Natural killer cell (primary cell): ENCODE measurements at regions not wholly inside any gene's neighbourhood (a gene's known extent, or its start where the extent isn't known, plus 50 kb on each side); places are given as distances from the start of the nearest gene placed in this dataset.

Experiments used
- ATAC-seq, 3 donors: fragments of 150-1000 bp in 2 of 3; fragments of 200-7000 bp in 1 of 3; cut with Tn5 transposase; 1 replicate in 1 of 3; 2 replicates in 2 of 3; pipeline ENCODE4 v1.10.0; 2021; ENCODE audit warnings: mild to moderate bottlenecking in 2 of 3, moderate library complexity in 2 of 3
- DNase-seq, 2 donors: peaks; one replicate each; pipeline versions ENCODE4 v3.0.0 to v3.0.0-alpha.2; 2013 to 2021; ENCODE audit warnings: mixed read lengths in 1 of 2
- H3K27ac ChIP-seq: one replicate; pipeline ENCODE4 v1.5.1; 2013; ENCODE audit warnings: mild to moderate bottlenecking, low read length
- H3K27me3 ChIP-seq: one replicate; pipeline ENCODE4 v1.6.1; 2013; ENCODE audit warnings: low read length; ENCODE audit not compliant: control insufficient read depth, insufficient read depth
- H3K36me3 ChIP-seq: one replicate; pipeline ENCODE4 v1.6.1; 2013; ENCODE audit warnings: low read length; ENCODE audit not compliant: control insufficient read depth, insufficient read depth
- H3K4me1 ChIP-seq: one replicate; pipeline ENCODE4 v1.6.1; 2013; ENCODE audit warnings: low read length; ENCODE audit not compliant: control insufficient read depth, insufficient read depth
- H3K4me3 ChIP-seq: one replicate; pipeline ENCODE4 v1.5.1; 2013; ENCODE audit warnings: low read length
- H3K9me3 ChIP-seq: one replicate; pipeline ENCODE4 v1.6.1; 2013; ENCODE audit warnings: low read length; ENCODE audit not compliant: control insufficient read depth, insufficient read depth
- H3K27ac Mint-ChIP-seq, 2 donors: one replicate each; pipeline ENCODE4 v1.8.0; 2022; ENCODE audit warnings: mild to moderate bottlenecking in 2 of 2, mixed read lengths in 2 of 2, moderate library complexity in 1 of 2
- H3K27me3 Mint-ChIP-seq, 2 donors: one replicate each; pipeline ENCODE4 v1.8.0; 2022; ENCODE audit warnings: low read depth in 2 of 2, mixed read lengths in 2 of 2
- H3K36me3 Mint-ChIP-seq: one replicate; pipeline ENCODE4 v1.8.0; 2022; ENCODE audit warnings: mixed read lengths
- H3K4me1 Mint-ChIP-seq, 2 donors: one replicate each; pipeline ENCODE4 v1.8.0; 2022; ENCODE audit warnings: mixed read lengths in 2 of 2
- H3K4me3 Mint-ChIP-seq: one replicate; pipeline ENCODE4 v1.8.0; 2022; ENCODE audit warnings: mild to moderate bottlenecking, moderate library complexity, mixed read lengths
- H3K9me3 Mint-ChIP-seq, 2 donors: one replicate each; pipeline ENCODE4 v1.8.0; 2022; ENCODE audit warnings: mixed read lengths in 2 of 2
- CTCF ChIP-seq: fragments of 200-600 bp; IDR thresholded peaks from one replicate; pipeline ENCODE4 v1.8.0; 2022; ENCODE audit warnings: antibody characterized with exemption
- WGBS: methylation state at CpG from one replicate; pipeline ENCODE4 v1.1.7; 2013; ENCODE audit warnings: missing lambda C conversion rate; ENCODE audit not compliant: insufficient coverage; 5-methylcytosine and 5-hydroxymethylcytosine counted together
- intact Hi-C: fragments of 100-400 bp; cut with micrococcal nuclease; formaldehyde crosslinking; loops from one replicate; pipeline ENCODE4 v1.14.2; 2022

DNA sequence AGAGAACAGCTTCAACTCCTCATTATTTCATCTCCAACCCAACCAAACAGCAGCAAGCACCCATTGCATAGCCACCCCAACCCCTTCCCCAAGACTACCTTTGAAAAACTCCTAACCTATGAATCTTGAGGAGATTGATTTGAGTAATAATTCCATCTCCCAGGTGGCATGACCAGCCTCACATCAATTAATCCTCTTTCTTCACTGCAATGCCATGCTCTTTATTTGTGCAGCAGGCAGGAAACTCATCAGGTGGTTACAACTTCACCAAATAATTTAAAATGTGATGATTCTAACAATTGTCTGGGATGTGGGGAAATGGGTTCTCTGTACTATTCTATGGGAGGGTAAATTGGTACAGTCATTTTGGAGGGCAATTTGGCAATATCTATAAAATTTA is 68.1 kb upstream of the POMGNT2 start:
- Mint-ChIP-seq H3K27ac (no peak overlapping the region), H3K36me3 (peaks cover 20% of the 10 kb centered on the region), H3K9me3 (peaks cover 6 to 8% of the 10 kb centered on the region in 2 donors), H3K4me1 (peaks cover 17 to 26% of the 10 kb centered on the region in 2 donors), H3K4me3 (no peak overlapping the region), H3K27me3 (no peaks in the 10 kb centered on the region)
- no peaks in the 10 kb centered on the region for H3K36me3 ChIP-seq
- intact Hi-C loops = no loop called here
- peaks cover 7% of the 10 kb centered on the region for H3K4me1 ChIP-seq
- H3K4me3 ChIP-seq = no peak overlapping the region
- H3K27ac ChIP-seq = no peak overlapping the region
- ATAC-seq (no peak), DNase-seq (no peak)
- peaks cover 10% of the 10 kb centered on the region for H3K9me3 ChIP-seq
- H3K27me3 ChIP-seq = no peaks in the 10 kb centered on the region
- TF ChIP-seq CTCF = no peak

DNA sequence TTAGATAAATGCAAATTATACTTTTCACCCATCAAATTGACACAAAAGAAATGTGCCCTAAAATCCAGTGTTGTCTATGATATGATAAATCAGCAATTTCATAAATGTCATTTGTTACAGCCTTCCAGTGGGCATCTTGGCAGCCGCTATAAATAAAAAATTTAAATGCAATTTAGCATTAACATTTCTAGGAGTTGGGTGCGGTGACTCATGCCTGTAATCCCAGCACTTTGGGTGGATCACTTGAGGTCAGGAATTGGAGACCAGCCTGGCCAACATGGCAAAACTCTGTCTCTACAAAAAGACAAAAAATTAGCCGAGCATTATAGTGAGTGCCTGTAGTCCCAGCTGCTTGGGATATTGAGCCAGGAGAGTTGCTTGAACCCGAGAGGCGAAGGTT is 65.9 kb upstream of the POMGNT2 start:
- DNase-seq = no peak
- Histone ChIP-seq H3K27ac (no peak overlapping the region), H3K36me3 (no peaks in the 10 kb centered on the region), H3K4me3 (no peak overlapping the region), H3K27me3 (no peaks in the 10 kb centered on the region), H3K9me3 (peaks cover 10% of the 10 kb centered on the region), H3K4me1 (no peaks in the 10 kb centered on the region)
- Mint-ChIP-seq H3K27me3 (no peaks in the 10 kb centered on the region), H3K4me1 (peaks cover 6 to 11% of the 10 kb centered on the region in 2 donors), H3K36me3 (peaks cover 23% of the 10 kb centered on the region), H3K27ac (no peak overlapping the region), H3K4me3 (no peak overlapping the region), H3K9me3 (peaks cover 6 to 8% of the 10 kb centered on the region in 2 donors)
- no peak for ATAC-seq
- WGBS = 94% methylated on average over 5 of the region's 5 CpGs
- no peak for TF ChIP-seq CTCF
- intact Hi-C loops = no loop called here

DNA sequence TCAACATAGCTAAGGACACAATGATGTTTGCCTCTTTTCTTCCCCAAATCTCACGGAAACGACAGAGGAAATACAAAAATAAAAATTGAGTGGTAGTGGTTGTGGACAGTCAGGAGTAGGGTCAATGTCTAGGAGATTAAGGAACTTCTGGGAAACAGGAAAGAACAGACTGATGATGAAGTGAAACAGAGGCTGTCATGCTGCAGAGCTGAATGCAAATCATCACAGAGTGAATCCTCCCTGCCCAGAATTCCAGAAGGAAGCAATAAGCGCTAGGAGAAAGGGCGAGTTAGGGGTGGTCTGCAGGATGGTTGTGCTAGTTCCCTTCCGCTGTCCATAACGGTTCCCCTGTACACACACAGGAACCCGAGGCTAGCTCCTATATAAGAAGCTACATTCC is 64.7 kb upstream of the POMGNT2 start:
- H3K27ac Mint-ChIP-seq = no peak overlapping the region

More for the DNA sequence above, 64.7 kb upstream of the POMGNT2 start:
- Histone ChIP-seq H3K9me3 (peaks cover 10% of the 10 kb centered on the region), H3K27ac (no peak overlapping the region), H3K27me3 (no peaks in the 10 kb centered on the region), H3K4me1 (no peaks in the 10 kb centered on the region), H3K36me3 (no peaks in the 10 kb centered on the region), H3K4me3 (no peak overlapping the region)
- H3K36me3 Mint-ChIP-seq = peaks cover 34% of the 10 kb centered on the region
- H3K27me3 Mint-ChIP-seq = no peaks in the 10 kb centered on the region
- intact Hi-C loops = no loop called here
- no peak for DNase-seq
- H3K4me1 Mint-ChIP-seq = peaks cover 0 to 6% of the 10 kb centered on the region in 2 donors
- WGBS = 93% methylated on average over 7 of the region's 7 CpGs
- no peak for TF ChIP-seq CTCF
- no peak for ATAC-seq
- no peak overlapping the region for H3K4me3 Mint-ChIP-seq
- H3K9me3 Mint-ChIP-seq = peaks cover 12 to 20% of the 10 kb centered on the region in 2 donors
